ENCODE measurements at regions not wholly inside any gene's neighbourhood (a gene's known extent, or its start where the extent isn't known, plus 50 kb on each side); places are given as distances from the start of the nearest gene placed in this dataset.

GRCh38 chr2:49219741-49220140 is 65.4 kb upstream of the FSHR start:
- TF ChIP-seq CTCF (IDR thresholded peaks at IDR 0.05) (no peak), POLR2A (IDR thresholded peaks at IDR 0.05) (no peak), POLR2AphosphoS5 (IDR thresholded peaks at IDR 0.05) (no peak)
